ENCODE measurements at regions not wholly inside any gene's neighbourhood (a gene's known extent, or its start where the extent isn't known, plus 50 kb on each side); places are given as distances from the start of the nearest gene placed in this dataset.

GRCh38 chr4:22313976-22314375 lies 201.9 kb downstream of the ADGRA3 start:
- FAIRE-seq = no peak
- no peaks in the 10 kb centered on the region for H3K36me3 ChIP-seq (ENCODE audit: control insufficient read depth, insufficient read depth, low read length)
- DNase-seq (ENCODE audit: low read depth) = no peak
- H3K27me3 ChIP-seq (ENCODE audit: control insufficient read depth, insufficient read depth, low read length) = no peaks in the 10 kb centered on the region
- no peak overlapping the region for H3K4me3 ChIP-seq (ENCODE audit: low read depth, low read length)
- no peak for TF ChIP-seq CTCF (IDR thresholded peaks at IDR 0.05; ENCODE audit: insufficient read depth, low read length, severe bottlenecking)

- DNase-seq (ENCODE audit: low read depth) (no peak), FAIRE-seq (no peak)
- H3K27me3 ChIP-seq (ENCODE audit: control insufficient read depth, insufficient read depth, low read length) = no peaks in the 10 kb centered on the region
- no peaks in the 10 kb centered on the region for H3K36me3 ChIP-seq (ENCODE audit: control insufficient read depth, insufficient read depth, low read length)
- no peak overlapping the region for H3K4me3 ChIP-seq (ENCODE audit: low read depth, low read length)
- TF ChIP-seq CTCF (IDR thresholded peaks at IDR 0.05; ENCODE audit: insufficient read depth, low read length, severe bottlenecking) = no peak
Measured at GRCh38 chr4:22312113-22312512, 203.8 kb downstream of the ADGRA3 start.

GRCh38 chr4:22301253-22301652 lies 214.6 kb downstream of the ADGRA3 start:
- no peak for DNase-seq (ENCODE audit: low read depth)
- Histone ChIP-seq H3K4me3 (ENCODE audit: low read depth, low read length) (no peak overlapping the region), H3K27me3 (ENCODE audit: control insufficient read depth, insufficient read depth, low read length) (no peaks in the 10 kb centered on the region), H3K36me3 (ENCODE audit: control insufficient read depth, insufficient read depth, low read length) (no peaks in the 10 kb centered on the region)
- no peak for FAIRE-seq
- no peak for TF ChIP-seq CTCF (IDR thresholded peaks at IDR 0.05; ENCODE audit: insufficient read depth, low read length, severe bottlenecking)

- no peak for DNase-seq (ENCODE audit: low read depth)
- no peak for FAIRE-seq
- Histone ChIP-seq H3K27me3 (ENCODE audit: control insufficient read depth, insufficient read depth, low read length) (no peaks in the 10 kb centered on the region), H3K4me3 (ENCODE audit: low read depth, low read length) (no peak overlapping the region), H3K36me3 (ENCODE audit: control insufficient read depth, insufficient read depth, low read length) (no peaks in the 10 kb centered on the region)
- no peak for TF ChIP-seq CTCF (IDR thresholded peaks at IDR 0.05; ENCODE audit: insufficient read depth, low read length, severe bottlenecking)
Measured at GRCh38 chr4:22299678-22300077, 216.2 kb downstream of the ADGRA3 start.

GRCh38 chr4:22287631-22288030 lies 228.2 kb downstream of the ADGRA3 start:
- DNase-seq (ENCODE audit: low read depth) (no peak), FAIRE-seq (peak; percentile 7)
- Histone ChIP-seq H3K36me3 (ENCODE audit: control insufficient read depth, insufficient read depth, low read length) (no peaks in the 10 kb centered on the region), H3K27me3 (ENCODE audit: control insufficient read depth, insufficient read depth, low read length) (no peaks in the 10 kb centered on the region), H3K4me3 (ENCODE audit: low read depth, low read length) (no peak overlapping the region)
- no peak for TF ChIP-seq CTCF (IDR thresholded peaks at IDR 0.05; ENCODE audit: insufficient read depth, low read length, severe bottlenecking)

GRCh38 chr4:22268350-22269025 lies 247.4 kb downstream of the ADGRA3 start:
- TF ChIP-seq CTCF (IDR thresholded peaks at IDR 0.05; ENCODE audit: insufficient read depth, low read length, severe bottlenecking) = no peak
- peak; percentile 82 for DNase-seq (ENCODE audit: low read depth)
- Histone ChIP-seq H3K36me3 (ENCODE audit: control insufficient read depth, insufficient read depth, low read length) (no peaks in the 10 kb centered on the region), H3K4me3 (ENCODE audit: low read depth, low read length) (no peak overlapping the region), H3K27me3 (ENCODE audit: control insufficient read depth, insufficient read depth, low read length) (no peaks in the 10 kb centered on the region)
- FAIRE-seq = no peak
